Thoracic aorta (tissue), 2 donors: ENCODE measurements at regions not wholly inside any gene's neighbourhood (a gene's known extent, or its start where the extent isn't known, plus 50 kb on each side); places are given as distances from the start of the nearest gene placed in this dataset.

ENCODE experiments used
- ATAC-seq: fragments of 150-250 bp; one replicate; pipeline ENCODE4 v1.8.0; 2017; ENCODE audit warnings: low read depth; ENCODE audit not compliant: insufficient number of reproducible peaks, low FRiP score
- DNase-seq: peaks from one replicate; pipeline ENCODE4 v3.0.0-alpha.2; 2020; ENCODE audit warnings: low spot score
- H3K27ac ChIP-seq, 2 donors: fragments of 200-600 bp; sonication (generic); 1 replicate in 1 of 2; 2 replicates in 1 of 2; pipeline ENCODE4 v1.5.1; 2016; ENCODE audit warnings: mild to moderate bottlenecking in 2 of 2, moderate library complexity in 2 of 2
- H3K27me3 ChIP-seq: fragments of 200-600 bp; sonication (generic); replicated peaks from 2 replicates; pipeline ENCODE4 v1.6.0; 2016; ENCODE audit warnings: mild to moderate bottlenecking; ENCODE audit not compliant: insufficient read depth
- H3K36me3 ChIP-seq: fragments of 200-600 bp; sonication (generic); one replicate; pipeline ENCODE4 v1.5.1; 2016
- H3K4me1 ChIP-seq, 2 donors: fragments of 200-600 bp; sonication (generic); 1 replicate in 1 of 2; 2 replicates in 1 of 2; pipeline versions ENCODE4 v1.5.1 to v1.6.0; 2016; ENCODE audit warnings: low read depth in 2 of 2, mild to moderate bottlenecking in 1 of 2; ENCODE audit not compliant: control insufficient read depth in 1 of 2
- H3K4me3 ChIP-seq: fragments of 200-600 bp; sonication (generic); 2 replicates; pipeline ENCODE4 v1.5.1; 2016; ENCODE audit warnings: mild to moderate bottlenecking
- H3K9me3 ChIP-seq: fragments of 200-600 bp; sonication (generic); 2 replicates; pipeline ENCODE4 v1.5.1; 2016
- CTCF ChIP-seq: fragments of 200-600 bp; sonication (generic); IDR thresholded peaks from one replicate; pipeline ENCODE4 v1.5.1; 2019; ENCODE audit warnings: antibody characterized with exemption

- Histone ChIP-seq H3K9me3 (no peaks in the 10 kb centered on the region), H3K27ac (no peak overlapping the region), H3K4me1 (no peaks in the 10 kb centered on the region), H3K36me3 (no peaks in the 10 kb centered on the region), H3K27me3 (no peaks in the 10 kb centered on the region), H3K4me3 (no peak overlapping the region)
- DNase-seq (no peak), ATAC-seq (no peak)
- no peak for TF ChIP-seq CTCF
Measured at GRCh38 chr2:226095058-226095457, 695.5 kb downstream of the NYAP2 start.

DNA sequence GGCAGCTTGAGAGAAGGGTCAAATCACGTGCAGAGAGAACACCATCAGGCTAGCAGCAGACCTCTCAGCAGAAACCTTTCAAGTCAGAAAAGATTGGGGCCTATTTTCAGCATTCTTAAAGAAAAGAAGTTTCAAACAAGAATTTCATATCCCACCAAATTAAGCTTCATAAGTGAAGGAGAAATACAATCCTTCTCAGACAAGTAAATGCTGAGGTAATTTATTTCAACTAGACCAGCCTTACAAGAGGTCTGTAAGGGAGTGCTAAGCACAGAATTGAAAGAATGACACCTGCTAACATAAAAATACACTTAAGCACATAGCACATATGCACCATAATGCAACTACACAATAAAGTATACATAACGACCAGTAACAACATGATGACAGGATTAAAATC, 693.9 kb downstream of the NYAP2 start:
- Histone ChIP-seq H3K9me3 (no peaks in the 10 kb centered on the region), H3K27me3 (no peaks in the 10 kb centered on the region), H3K4me3 (no peak overlapping the region), H3K36me3 (no peaks in the 10 kb centered on the region), H3K27ac (no peak overlapping the region), H3K4me1 (no peaks in the 10 kb centered on the region)
- DNase-seq (no peak), ATAC-seq (no peak)
- no peak for TF ChIP-seq CTCF

GRCh38 chr2:226088366-226088674, 688.8 kb downstream of the NYAP2 start:
- TF ChIP-seq CTCF, result no peak
- ATAC-seq (no peak), DNase-seq (no peak)
- no peaks in the 10 kb centered on the region for H3K36me3 ChIP-seq
- no peak overlapping the region for H3K4me3 ChIP-seq
- H3K9me3 ChIP-seq, result no peaks in the 10 kb centered on the region
- no peak overlapping the region for H3K27ac ChIP-seq
- no peaks in the 10 kb centered on the region for H3K4me1 ChIP-seq
- H3K27me3 ChIP-seq, result no peaks in the 10 kb centered on the region

DNA sequence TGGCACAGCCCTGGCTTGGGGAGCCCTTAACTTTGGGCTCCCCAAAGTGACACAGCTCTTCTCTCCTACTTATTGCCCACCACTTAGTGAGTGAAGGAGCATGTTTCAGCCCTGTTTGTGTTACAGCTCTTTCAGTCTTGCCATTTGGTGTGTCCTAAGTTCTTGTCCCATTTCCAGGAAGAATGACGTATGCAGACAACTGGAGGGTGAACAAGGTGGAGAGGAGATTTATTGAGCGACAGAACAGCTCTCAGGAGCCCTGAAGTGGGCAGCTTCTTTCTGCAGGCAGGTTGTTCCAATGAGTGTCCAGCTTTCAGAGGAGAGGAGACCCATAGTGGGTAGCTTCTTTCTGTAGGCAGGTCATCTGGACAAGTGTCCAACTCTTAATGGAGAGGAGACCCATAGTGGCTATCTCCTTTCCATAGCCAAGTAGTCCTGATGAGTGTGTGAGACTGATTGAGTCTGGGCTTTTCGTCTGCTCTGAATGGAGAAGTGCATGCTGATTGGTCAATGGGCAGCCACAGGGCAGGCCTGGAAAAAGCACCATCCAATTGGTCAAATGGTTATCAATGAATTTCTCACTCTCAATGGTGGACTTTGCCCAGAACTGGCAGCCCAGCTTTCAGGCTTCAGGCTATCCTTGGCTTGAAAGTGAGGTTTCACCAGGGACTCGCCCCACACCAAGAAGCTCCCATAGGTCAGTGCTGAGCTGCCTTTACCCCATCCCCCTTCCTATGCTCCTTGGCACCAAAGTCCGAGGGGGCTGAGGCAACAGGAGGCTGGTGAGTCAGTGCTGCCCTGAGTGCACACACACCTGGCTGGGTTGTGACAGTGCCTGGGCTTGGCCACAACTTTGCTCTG, 688.2 kb downstream of the NYAP2 start:
- ATAC-seq, result no peak
- Histone ChIP-seq H3K27me3 (no peaks in the 10 kb centered on the region), H3K36me3 (no peaks in the 10 kb centered on the region), H3K9me3 (no peaks in the 10 kb centered on the region), H3K4me3 (no peak overlapping the region), H3K27ac (no peak overlapping the region), H3K4me1 (no peaks in the 10 kb centered on the region)
- DNase-seq, result no peak
- no peak for TF ChIP-seq CTCF

GRCh38 chr2:226087051-226087450, 687.5 kb downstream of the NYAP2 start:
- Histone ChIP-seq H3K4me1 (no peaks in the 10 kb centered on the region), H3K9me3 (no peaks in the 10 kb centered on the region), H3K36me3 (no peaks in the 10 kb centered on the region), H3K4me3 (no peak overlapping the region), H3K27ac (no peak overlapping the region), H3K27me3 (no peaks in the 10 kb centered on the region)
- ATAC-seq (no peak), DNase-seq (no peak)
- TF ChIP-seq CTCF, result no peak
